SK-N-SH treated with all-trans-retinoic acid at 6 μM for 48 hours (cell line): ENCODE measurements at regions not wholly inside any gene's neighbourhood (a gene's known extent, or its start where the extent isn't known, plus 50 kb on each side); places are given as distances from the start of the nearest gene placed in this dataset.

Source experiments
- ATAC-seq: fragments of 200-7000 bp; cut with Tn5 transposase; 3 replicates; pipeline ENCODE4 v1.9.1; 2020; ENCODE audit warnings: mild to moderate bottlenecking, moderate library complexity
- ARNTL ChIP-seq: fragments of 450-650 bp; formaldehyde crosslinking; IDR thresholded peaks from 2 replicates; pipeline ENCODE4 v1.5.0; 2020; ENCODE audit warnings: low read depth, mild to moderate bottlenecking, moderate library complexity, borderline replicate concordance
- BACH2 ChIP-seq: fragments of 250-450 bp; sonication (Bioruptor Pico); IDR thresholded peaks from 2 replicates; pipeline ENCODE4 v1.9.0; 2021; ENCODE audit warnings: mild to moderate bottlenecking, borderline replicate concordance
- CREB5 ChIP-seq: fragments of 250-450 bp; sonication (Bioruptor Pico); IDR thresholded peaks from 2 replicates; pipeline ENCODE4 v1.5.1; 2020; ENCODE audit warnings: low read depth, mild to moderate bottlenecking, moderate library complexity
- CSRNP3 ChIP-seq: fragments of 250-450 bp; sonication (Bioruptor Pico); IDR thresholded peaks from 2 replicates; pipeline ENCODE4 v1.5.1; 2021; ENCODE audit warnings: mild to moderate bottlenecking, moderate library complexity
- GLIS3 ChIP-seq: fragments of 250-450 bp; sonication (Bioruptor Pico); IDR thresholded peaks from 2 replicates; pipeline ENCODE4 v1.5.0; 2020; ENCODE audit warnings: mild to moderate bottlenecking, moderate library complexity
- OSR1 ChIP-seq: fragments of 250-450 bp; sonication (Bioruptor Pico); IDR thresholded peaks from 2 replicates; pipeline ENCODE4 v1.8.0; 2022; ENCODE audit warnings: moderate library complexity, mild to moderate bottlenecking, inconsistent platforms
- PATZ1 ChIP-seq: fragments of 250-450 bp; sonication (Bioruptor Pico); IDR thresholded peaks from 2 replicates; pipeline ENCODE4 v1.8.0; 2020; ENCODE audit warnings: mild to moderate bottlenecking, moderate library complexity, borderline replicate concordance
- POU6F1 ChIP-seq: fragments of 250-450 bp; sonication (Bioruptor Pico); IDR thresholded peaks from 2 replicates; pipeline ENCODE4 v1.8.0; 2021; ENCODE audit warnings: low read depth, mild to moderate bottlenecking, moderate library complexity, borderline replicate concordance
- PPARA ChIP-seq: fragments of 250-450 bp; sonication (Bioruptor Pico); IDR thresholded peaks from 2 replicates; pipeline ENCODE4 v1.5.0; 2020; ENCODE audit warnings: mild to moderate bottlenecking, borderline replicate concordance
- RARB ChIP-seq: fragments of 250-450 bp; sonication (Bioruptor Pico); IDR thresholded peaks from 2 replicates; pipeline ENCODE4 v1.8.0; 2021; ENCODE audit warnings: mild to moderate bottlenecking, moderate library complexity
- TOX ChIP-seq: fragments of 250-450 bp; sonication (Bioruptor Pico); IDR thresholded peaks from 2 replicates; pipeline ENCODE4 v1.8.0; 2021; ENCODE audit warnings: mild to moderate bottlenecking, moderate library complexity, borderline replicate concordance
- TSHZ2 ChIP-seq: fragments of 250-450 bp; sonication (Bioruptor Pico); IDR thresholded peaks from 2 replicates; pipeline ENCODE4 v1.5.0; 2020; ENCODE audit warnings: mild to moderate bottlenecking, moderate library complexity
- ZC3H10 ChIP-seq: fragments of 250-450 bp; sonication (Bioruptor Pico); IDR thresholded peaks from 2 replicates; pipeline ENCODE4 v1.5.1; 2021; ENCODE audit warnings: mild to moderate bottlenecking, moderate library complexity
- ZFP3 ChIP-seq: fragments of 250-450 bp; sonication (Bioruptor Pico); IDR thresholded peaks from 2 replicates; pipeline ENCODE4 v1.5.0; 2020; ENCODE audit warnings: mild to moderate bottlenecking, moderate library complexity
- ZNF565 ChIP-seq: fragments of 450-650 bp; formaldehyde crosslinking; conservative IDR thresholded peaks from 2 replicates; pipeline ENCODE4 v1.5.0; 2020; ENCODE audit warnings: low read depth, mild to moderate bottlenecking, moderate library complexity
- ZNF70 ChIP-seq: fragments of 450-650 bp; formaldehyde crosslinking; IDR thresholded peaks from 2 replicates; pipeline ENCODE4 v1.5.0; 2020; ENCODE audit warnings: mild to moderate bottlenecking, moderate library complexity
- ZNF8 ChIP-seq: fragments of 450-650 bp; formaldehyde crosslinking; IDR thresholded peaks from 2 replicates; pipeline ENCODE4 v1.5.0; 2020; ENCODE audit warnings: mild to moderate bottlenecking, moderate library complexity

GRCh38 chr17:68719431-68719830 is 118.3 kb upstream of the FAM20A start:
- no peak for ATAC-seq
- no peak for TF ChIP-seq ARNTL
- TF ChIP-seq ZNF565 (CRISPR knock-in tag): no peak
- no peak for TF ChIP-seq CSRNP3
- no peak for TF ChIP-seq CREB5
- TF ChIP-seq, all 23 proteins: peak for 0

GRCh38 chr17:68718926-68719325 is 117.8 kb upstream of the FAM20A start:
- ATAC-seq: no peak
- no peak for TF ChIP-seq PPARA (CRISPR knock-in tag)
- TF ChIP-seq ZC3H10 (CRISPR knock-in tag): no peak
- TF ChIP-seq ARNTL: no peak
- no peak for TF ChIP-seq RARB (CRISPR knock-in tag)
- TF ChIP-seq TSHZ2 (CRISPR knock-in tag): no peak
- no peak for TF ChIP-seq OSR1
- TF ChIP-seq TOX (CRISPR knock-in tag): no peak
- TF ChIP-seq ZNF565 (CRISPR knock-in tag): no peak
- no peak for TF ChIP-seq CREB5
- no peak for TF ChIP-seq POU6F1 (CRISPR knock-in tag)
- no peak for TF ChIP-seq PATZ1 (CRISPR knock-in tag)
- no peak for TF ChIP-seq ZNF8
- no peak for TF ChIP-seq GLIS3 (CRISPR knock-in tag)
- no peak for TF ChIP-seq BACH2 (CRISPR knock-in tag)
- TF ChIP-seq ZFP3 (CRISPR knock-in tag): no peak

- ATAC-seq: no peak
- no peak for TF ChIP-seq ZNF70 (CRISPR knock-in tag)
- TF ChIP-seq ZNF8: no peak
- no peak for TF ChIP-seq TSHZ2 (CRISPR knock-in tag)
These were observed 117.3 kb upstream of the FAM20A start for GRCh38 chr17:68718465-68718864.
